Esophagus muscularis mucosa (tissue), 4 donors: ENCODE measurements at regions not wholly inside any gene's neighbourhood (a gene's known extent, or its start where the extent isn't known, plus 50 kb on each side); places are given as distances from the start of the nearest gene placed in this dataset.
"Not testable (repeated sequence)": the region's sequence is repeated elsewhere in the genome, so short reads cannot be mapped to it uniquely, and the experiment has no call there.

ENCODE experiments used
- DNase-seq: peaks from one replicate; pipeline ENCODE4 v3.0.0-alpha.2; 2017; ENCODE audit errors: extremely low spot score
- H3K27ac ChIP-seq, 4 donors: fragments of 200-600 bp; sonication (generic); replicated peaks in 1 of 4; 1 replicate in 3 of 4; 2 replicates in 1 of 4; pipeline ENCODE4 v1.5.1; 2016 to 2019; ENCODE audit warnings: mild to moderate bottlenecking in 1 of 4
- H3K27me3 ChIP-seq, 4 donors: fragments of 200-600 bp; sonication (generic); one replicate each; pipeline versions ENCODE4 v1.5.1 to v1.6.0; 2016 to 2019
- H3K36me3 ChIP-seq, 4 donors: fragments of 200-600 bp; sonication (generic); one replicate each; pipeline ENCODE4 v1.5.1; 2016 to 2019
- H3K4me1 ChIP-seq, 4 donors: fragments of 200-600 bp; sonication (generic); one replicate each; pipeline ENCODE4 v1.5.1; 2016 to 2019
- H3K4me3 ChIP-seq, 4 donors: fragments of 200-600 bp; sonication (generic); 1 replicate in 2 of 4; 2 replicates in 2 of 4; pipeline ENCODE4 v1.5.1; 2016 to 2019; ENCODE audit warnings: mild to moderate bottlenecking in 4 of 4, moderate library complexity in 1 of 4
- H3K9me3 ChIP-seq, 4 donors: fragments of 200-600 bp; sonication (generic); 1 replicate in 3 of 4; 2 replicates in 1 of 4; pipeline ENCODE4 v1.5.1; 2016 to 2019
- EP300 ChIP-seq: sonication (generic); formaldehyde crosslinking; IDR thresholded peaks from one replicate; pipeline ENCODE4 v1.6.1; 2017; ENCODE audit warnings: antibody characterized with exemption
- POLR2A ChIP-seq: fragments of 450-650 bp; IDR thresholded peaks from one replicate; pipeline ENCODE4 v1.6.1; 2017; ENCODE audit warnings: antibody characterized with exemption, moderate library complexity, mild to moderate bottlenecking, low read depth
- POLR2AphosphoS5 ChIP-seq, 2 donors: sonication (generic); formaldehyde crosslinking; IDR thresholded peaks; one replicate each; pipeline ENCODE4 v1.6.1; 2017; ENCODE audit warnings: antibody characterized with exemption in 2 of 2
- WGBS: methylation state at CpG from one replicate; pipeline ENCODE4 v1.1.5; 2018; 5-methylcytosine and 5-hydroxymethylcytosine counted together
- intact Hi-C: fragments of 100-400 bp; cut with DNase I; formaldehyde crosslinking; loops from one replicate; pipeline ENCODE4 v1.15.1; 2023
- TF ChIP-seq, protein P1 (sequence below), 3 experiments: fragments of 200-600 bp in 2 of 3; fragments of 450-650 bp in 1 of 3; sonication (generic) in 2 of 3; IDR thresholded peaks; one replicate each; pipeline ENCODE4 v1.5.1; 2017 to 2019; ENCODE audit warnings: antibody characterized with exemption in 3 of 3, mild to moderate bottlenecking in 2 of 3, moderate library complexity in 1 of 3

DNA sequence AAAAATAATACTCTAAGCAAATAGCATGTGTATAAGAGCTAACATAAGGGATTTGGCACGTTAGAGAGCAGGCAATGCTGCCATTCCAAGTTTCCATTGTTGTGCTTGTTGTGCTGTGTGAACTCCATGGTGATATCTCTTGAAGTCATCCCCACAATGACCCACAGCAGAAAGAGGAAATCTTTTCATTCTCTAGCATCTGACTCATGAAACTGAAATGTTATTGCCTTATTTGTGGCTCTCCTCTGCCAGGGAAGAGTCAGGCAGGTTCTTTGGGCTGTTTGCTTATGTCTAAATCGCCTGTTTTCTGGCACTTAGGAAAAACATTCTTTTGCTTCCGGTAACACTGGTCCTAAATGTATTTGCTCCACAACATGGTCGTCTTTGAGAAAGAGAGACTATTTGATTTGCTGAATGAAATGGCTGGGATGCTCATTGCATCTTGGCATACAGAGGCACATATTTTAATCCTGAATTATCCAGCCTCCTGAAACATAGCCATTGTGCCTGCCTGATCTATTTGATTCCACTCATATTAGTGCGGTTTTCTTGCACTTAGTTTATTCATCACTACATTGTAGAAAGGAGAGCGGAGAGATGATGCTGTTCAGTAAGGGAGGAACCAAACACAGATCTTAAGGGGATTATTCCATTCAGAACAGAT is 188.8 kb downstream of the CSNK1G3 start:
- TF ChIP-seq POLR2AphosphoS5 (IDR thresholded peaks at IDR 0.05): peak; percentile 73 to 82
- no peak for TF ChIP-seq POLR2A
- TF ChIP-seq, protein P1, sequence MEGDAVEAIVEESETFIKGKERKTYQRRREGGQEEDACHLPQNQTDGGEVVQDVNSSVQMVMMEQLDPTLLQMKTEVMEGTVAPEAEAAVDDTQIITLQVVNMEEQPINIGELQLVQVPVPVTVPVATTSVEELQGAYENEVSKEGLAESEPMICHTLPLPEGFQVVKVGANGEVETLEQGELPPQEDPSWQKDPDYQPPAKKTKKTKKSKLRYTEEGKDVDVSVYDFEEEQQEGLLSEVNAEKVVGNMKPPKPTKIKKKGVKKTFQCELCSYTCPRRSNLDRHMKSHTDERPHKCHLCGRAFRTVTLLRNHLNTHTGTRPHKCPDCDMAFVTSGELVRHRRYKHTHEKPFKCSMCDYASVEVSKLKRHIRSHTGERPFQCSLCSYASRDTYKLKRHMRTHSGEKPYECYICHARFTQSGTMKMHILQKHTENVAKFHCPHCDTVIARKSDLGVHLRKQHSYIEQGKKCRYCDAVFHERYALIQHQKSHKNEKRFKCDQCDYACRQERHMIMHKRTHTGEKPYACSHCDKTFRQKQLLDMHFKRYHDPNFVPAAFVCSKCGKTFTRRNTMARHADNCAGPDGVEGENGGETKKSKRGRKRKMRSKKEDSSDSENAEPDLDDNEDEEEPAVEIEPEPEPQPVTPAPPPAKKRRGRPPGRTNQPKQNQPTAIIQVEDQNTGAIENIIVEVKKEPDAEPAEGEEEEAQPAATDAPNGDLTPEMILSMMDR (IDR thresholded peaks at IDR 0.05): no peak
- no peak for TF ChIP-seq EP300
- intact Hi-C loops: no loop called here
- peak overlapping the region; percentile 77 to 83 (median 81) for H3K27ac ChIP-seq
- no peaks in the 10 kb centered on the region for H3K36me3 ChIP-seq
- peak overlapping the region in 1 of 4 donors; percentile 22 for H3K4me3 ChIP-seq
- 19% methylated on average over 6 of the region's 6 CpGs for WGBS
- H3K9me3 ChIP-seq: no peaks in the 10 kb centered on the region
- peaks cover 22 to 46% (median 40%) of the 10 kb centered on the region in 4 donors for H3K4me1 ChIP-seq
- H3K27me3 ChIP-seq: no peaks in the 10 kb centered on the region
- DNase-seq: no peak

DNA sequence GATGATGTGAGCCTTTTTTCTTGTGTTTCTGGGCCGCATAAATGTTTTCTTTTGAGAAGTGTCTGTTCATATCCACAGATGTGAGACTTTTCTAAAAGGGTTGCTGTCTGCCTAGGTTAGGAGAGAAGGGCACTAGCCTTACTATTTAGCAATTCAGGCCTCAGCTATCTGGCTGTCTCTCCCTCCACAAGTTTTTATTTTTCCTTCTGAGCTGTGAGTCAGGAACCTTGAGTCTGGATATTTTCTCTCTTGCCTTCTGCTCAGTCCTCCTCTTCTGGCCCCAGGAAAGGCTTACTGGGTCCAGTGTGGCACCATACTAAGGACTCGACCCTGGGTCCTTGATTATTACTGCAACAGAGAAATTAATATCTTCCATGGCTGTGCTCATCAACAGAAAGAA is 187.6 kb downstream of the CSNK1G3 start:
- 92% methylated on average over 2 of the region's 2 CpGs for WGBS
- no peak for DNase-seq
- H3K4me3 ChIP-seq: no peak overlapping the region
- H3K36me3 ChIP-seq: no peaks in the 10 kb centered on the region
- H3K27me3 ChIP-seq: no peaks in the 10 kb centered on the region
- peak overlapping the region; percentile 77 to 83 (median 81) for H3K27ac ChIP-seq
- H3K4me1 ChIP-seq: peaks cover 22 to 46% (median 40%) of the 10 kb centered on the region in 4 donors
- intact Hi-C loops: loop anchor here (10.0 kb wide), 1 partner anchor 175 kb away; no protein-coding TSS in a partner anchor
- H3K9me3 ChIP-seq: no peaks in the 10 kb centered on the region
- no peak for TF ChIP-seq POLR2AphosphoS5 (IDR thresholded peaks at IDR 0.05)
- TF ChIP-seq, protein P1 (IDR thresholded peaks at IDR 0.05): no peak
- TF ChIP-seq POLR2A: no peak
- no peak for TF ChIP-seq EP300

DNA sequence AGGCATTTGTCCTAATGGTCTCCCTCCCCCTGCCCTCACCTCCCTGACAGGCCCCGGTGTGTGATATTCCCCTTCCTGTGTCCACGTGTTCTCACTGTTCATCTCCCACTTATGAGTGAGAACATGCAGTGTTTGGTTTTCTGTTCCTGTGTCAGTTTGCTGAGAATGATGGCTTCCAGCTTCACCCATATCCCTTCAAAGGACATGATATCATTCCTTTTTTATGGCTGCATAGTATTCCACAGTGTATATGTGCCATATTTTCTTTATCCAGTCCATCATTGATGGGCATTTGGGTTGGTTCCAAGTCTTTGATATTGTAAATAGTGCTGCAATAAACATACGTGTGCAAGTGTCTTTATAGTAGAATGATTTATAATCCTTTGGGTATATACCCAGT is 187.0 kb downstream of the CSNK1G3 start:
- not testable (repeated sequence) for H3K4me3 ChIP-seq, DNase-seq, H3K9me3 ChIP-seq, H3K27me3 ChIP-seq, H3K36me3 ChIP-seq
- peak overlapping the region in 3 of 4 donors; percentile 40 to 83 (median 80) for H3K27ac ChIP-seq
- 97% methylated on average over 3 of the region's 3 CpGs for WGBS
- intact Hi-C loops: loop anchor here (10.0 kb wide), 1 partner anchor 176 kb away; no protein-coding TSS in a partner anchor
- H3K4me1 ChIP-seq: peaks cover 22 to 46% (median 40%) of the 10 kb centered on the region in 4 donors

DNA sequence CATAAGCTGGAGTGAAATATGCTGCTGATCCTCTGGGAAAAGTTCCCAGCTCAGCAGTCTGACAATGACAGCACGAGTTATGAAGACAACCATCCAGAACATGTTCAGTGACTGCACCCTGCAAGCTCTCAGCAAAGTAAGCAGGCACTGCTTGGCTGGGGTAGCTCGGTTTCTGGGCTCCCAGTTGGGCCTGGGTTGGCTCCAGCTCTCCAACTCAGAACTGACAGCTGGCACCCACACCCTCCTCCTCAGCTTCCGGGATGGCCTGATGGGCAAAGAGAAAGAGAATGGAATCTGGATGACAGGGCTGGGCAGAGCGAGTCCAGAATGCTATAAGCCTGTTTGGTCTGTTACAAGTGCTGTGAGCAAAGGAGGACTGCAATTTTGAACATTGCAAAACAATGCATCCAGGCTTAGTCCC is 185.0 kb downstream of the CSNK1G3 start:
- WGBS: 20% methylated on average over 4 of the region's 4 CpGs
- peak; percentile 92 for DNase-seq
- intact Hi-C loops: loop anchor here (10.0 kb wide), 1 partner anchor 178 kb away; no protein-coding TSS in a partner anchor

DNA sequence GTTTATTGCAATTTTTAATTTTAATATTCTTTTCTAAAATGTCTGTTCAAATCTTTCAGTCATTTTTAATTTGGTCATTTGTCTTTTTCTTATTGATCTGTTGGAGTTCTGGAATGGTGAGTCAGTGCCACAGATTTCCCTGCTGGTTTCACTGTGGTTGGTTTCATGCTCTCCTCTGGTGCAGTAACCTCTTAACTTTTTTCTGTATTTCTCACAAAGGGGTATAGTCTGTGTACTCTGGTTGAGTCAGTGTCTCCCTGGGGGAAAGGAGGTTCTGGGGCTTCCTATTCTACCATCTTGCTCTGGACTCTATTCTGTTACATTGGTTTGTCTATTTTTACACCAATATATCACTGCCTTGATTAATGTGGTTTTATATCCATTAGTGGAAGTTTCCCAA is 178.8 kb downstream of the CSNK1G3 start:
- peaks cover 0 to 1% (median 0%) of the 10 kb centered on the region in 4 donors for H3K9me3 ChIP-seq
- TF ChIP-seq POLR2AphosphoS5 (IDR thresholded peaks at IDR 0.05): no peak
- TF ChIP-seq, protein P1 (IDR thresholded peaks at IDR 0.05): no peak
- TF ChIP-seq POLR2A: no peak
- TF ChIP-seq EP300: no peak
- H3K27ac ChIP-seq: no peak overlapping the region
- no peak overlapping the region for H3K4me3 ChIP-seq
- no peaks in the 10 kb centered on the region for H3K36me3 ChIP-seq
- H3K27me3 ChIP-seq: no peaks in the 10 kb centered on the region
- DNase-seq: no peak
- intact Hi-C loops: loop anchor here (10.0 kb wide), 1 partner anchor 184 kb away; no protein-coding TSS in a partner anchor
- peaks cover 0 to under 1% (median 0%) of the 10 kb centered on the region in 4 donors for H3K4me1 ChIP-seq

More for the DNA sequence above, 185.0 kb downstream of the CSNK1G3 start:
- Histone ChIP-seq H3K27ac (peak overlapping the region; percentile 61 to 83 (median 76)), H3K27me3 (no peaks in the 10 kb centered on the region), H3K4me3 (no peak overlapping the region), H3K4me1 (peaks cover 22 to 46% (median 40%) of the 10 kb centered on the region in 4 donors), H3K36me3 (no peaks in the 10 kb centered on the region), H3K9me3 (no peaks in the 10 kb centered on the region)
- TF ChIP-seq POLR2A (no peak), EP300 (no peak), POLR2AphosphoS5 (IDR thresholded peaks at IDR 0.05) (peak; percentile 64 to 74)
